PC-3 (cell line): ENCODE measurements at regions not wholly inside any gene's neighbourhood (a gene's known extent, or its start where the extent isn't known, plus 50 kb on each side); places are given as distances from the start of the nearest gene placed in this dataset.
A peak's percentile ranks its signal among the peaks of the same experiment; 100 is the strongest.

ENCODE experiments used
- ATAC-seq: fragments of 200-7000 bp; cut with Tn5 transposase; 2 replicates; pipeline ENCODE4 v1.9.1; 2020; ENCODE audit warnings: mild to moderate bottlenecking, moderate library complexity
- BruUV-seq: library from RNA; stranded (reverse); fragments of 400-500 nt; replicated peaks from 2 replicates; lab custom pipeline; 2021; lab: Mats Ljungman, UMichigan
- CTCF ChIA-PET: fragments of 300-600 bp; sonication (Branson Sonifier 250); formaldehyde crosslinking; loops from one replicate; lab custom pipeline; 2022; ENCODE audit warnings: antibody characterized with exemption; lab: Charles Lee
- POLR2A ChIA-PET: fragments of 300-600 bp; sonication (Branson Sonifier 250); formaldehyde crosslinking; loops from one replicate; lab custom pipeline; 2022; ENCODE audit warnings: antibody characterized with exemption; ENCODE audit not compliant: unreplicated experiment; lab: Charles Lee
- DNase-seq: peaks from one replicate; pipeline ENCODE4 v3.0.0-alpha.2; 2015
- H2AFZ ChIP-seq: fragments of 300-600 bp; sonication (generic); 2 replicates; pipeline ENCODE4 v1.6.0; 2016; ENCODE audit warnings: antibody characterized with exemption, low read length
- H3F3A ChIP-seq: fragments of 300-600 bp; sonication (generic); one replicate; pipeline ENCODE4 v1.6.0; 2017; ENCODE audit warnings: antibody characterized with exemption, low read length, control low read depth, mild to moderate bottlenecking; ENCODE audit not compliant: unreplicated experiment
- H3K27ac ChIP-seq: fragments of 300-600 bp; sonication (generic); 2 replicates; pipeline ENCODE4 v1.5.1; 2016; ENCODE audit warnings: mild to moderate bottlenecking, low read length
- H3K27me3 ChIP-seq: fragments of 300-600 bp; sonication (generic); 2 replicates; pipeline ENCODE4 v1.6.1; 2016; ENCODE audit warnings: low read length, mixed read lengths
- H3K36me3 ChIP-seq: fragments of 300-600 bp; sonication (generic); 2 replicates; pipeline ENCODE4 v1.6.1; 2016; ENCODE audit warnings: low read depth, mixed run types, low read length, mixed read lengths
- H3K4me1 ChIP-seq: fragments of 300-600 bp; sonication (generic); 2 replicates; pipeline ENCODE4 v1.5.1; 2016; ENCODE audit warnings: low read length; ENCODE audit not compliant: insufficient read depth
- H3K4me2 ChIP-seq: fragments of 300-600 bp; sonication (generic); 2 replicates; pipeline ENCODE4 v1.6.0; 2016; ENCODE audit warnings: low read length
- H3K4me3 ChIP-seq: fragments of 300-600 bp; sonication (generic); 2 replicates; pipeline ENCODE4 v1.5.1; 2016; ENCODE audit warnings: mild to moderate bottlenecking, low read length, mixed read lengths
- H3K79me2 ChIP-seq: fragments of 300-600 bp; sonication (generic); 2 replicates; pipeline ENCODE4 v1.6.1; 2017; ENCODE audit warnings: low read length, mixed read lengths
- H3K9ac ChIP-seq: fragments of 300-600 bp; sonication (generic); 2 replicates; pipeline ENCODE4 v1.6.0; 2016; ENCODE audit warnings: mild to moderate bottlenecking, low read length
- H3K9me2 ChIP-seq: fragments of 300-600 bp; sonication (generic); replicated peaks from 2 replicates; pipeline ENCODE4 v1.6.1; 2016; ENCODE audit warnings: mixed run types, low read length, mixed read lengths
- H3K9me3 ChIP-seq: fragments of 300-600 bp; sonication (generic); 2 replicates; pipeline ENCODE4 v1.6.1; 2016; ENCODE audit warnings: low read length, mixed read lengths
- H4K20me1 ChIP-seq: fragments of 300-600 bp; sonication (generic); 2 replicates; pipeline ENCODE4 v1.6.1; 2016; ENCODE audit warnings: low read length, mixed read lengths
- CTCF ChIP-seq: fragments of 300-600 bp; sonication (generic); conservative IDR thresholded peaks from 2 replicates; pipeline ENCODE4 v1.5.1; 2017; ENCODE audit warnings: antibody characterized with exemption, low read depth, mild to moderate bottlenecking, low read length
- EZH2 ChIP-seq: fragments of 300-600 bp; sonication (generic); IDR thresholded peaks from one replicate; pipeline ENCODE4 v1.6.1; 2017; ENCODE audit warnings: antibody characterized with exemption, mild to moderate bottlenecking, low read length; ENCODE audit not compliant: unreplicated experiment
- EZH2phosphoT487 ChIP-seq: fragments of 300-600 bp; sonication (generic); IDR thresholded peaks from 2 replicates; pipeline ENCODE4 v1.6.1; 2018; ENCODE audit warnings: mild to moderate bottlenecking, antibody characterized with exemption, low read length, borderline replicate concordance
- intact Hi-C: fragments of 100-400 bp; cut with micrococcal nuclease; formaldehyde crosslinking; loops from 2 replicates; pipeline ENCODE4 v1.9.0; 2023

GRCh38 chr2:142670362-142670761, 207.1 kb upstream of the KYNU start:
- Histone ChIP-seq H3K79me2 (no peaks in the 10 kb centered on the region), H3F3A (no peaks in the 10 kb centered on the region), H3K9me3 (no peaks in the 10 kb centered on the region), H3K27me3 (no peaks in the 10 kb centered on the region), H3K36me3 (no peaks in the 10 kb centered on the region), H3K9ac (no peak overlapping the region), H4K20me1 (no peaks in the 10 kb centered on the region), H3K4me2 (no peak overlapping the region), H3K4me3 (no peak overlapping the region), H3K27ac (no peak overlapping the region), H3K9me2 (no peaks in the 10 kb centered on the region), H3K4me1 (no peaks in the 10 kb centered on the region), H2AFZ (no peak overlapping the region)
- ChIA-PET POLR2A (interaction anchor here (0.6 kb wide), 1 partner anchor 712 kb away, joined by 4 read pairs; no protein-coding TSS in a partner anchor), CTCF (no interaction called here)
- intact Hi-C loops = no loop called here
- ATAC-seq = no peak
- BruUV-seq = no TSS peak
- DNase-seq = no peak
- TF ChIP-seq CTCF = no peak

- no peaks in the 10 kb centered on the region for H3F3A ChIP-seq
- H2AFZ ChIP-seq = peak overlapping the region; percentile 9; the same call in 1 of the 2 replicates
- intact Hi-C loops = no loop called here
- H3K36me3 ChIP-seq = no peaks in the 10 kb centered on the region
- TF ChIP-seq EZH2phosphoT487 = no peak
- TF ChIP-seq EZH2 = no peak
- no peak for TF ChIP-seq CTCF
- H3K4me3 ChIP-seq = no peak overlapping the region
- ChIA-PET POLR2A (no interaction called here), CTCF (no interaction called here)
- DNase-seq (peak; percentile 44), ATAC-seq (no peak)
- H3K9ac ChIP-seq = no peak overlapping the region
- H3K27ac ChIP-seq = no peak overlapping the region
- H3K9me3 ChIP-seq = no peaks in the 10 kb centered on the region
- no peaks in the 10 kb centered on the region for H4K20me1 ChIP-seq
- no peaks in the 10 kb centered on the region for H3K9me2 ChIP-seq
- no TSS peak for BruUV-seq
- H3K4me2 ChIP-seq = peak overlapping the region; percentile 6; the same call in 1 of the 2 replicates
- H3K4me1 ChIP-seq = no peaks in the 10 kb centered on the region
- no peaks in the 10 kb centered on the region for H3K79me2 ChIP-seq
- H3K27me3 ChIP-seq = no peaks in the 10 kb centered on the region
Observed at GRCh38 chr2:142668420-142668819, 209.0 kb upstream of the KYNU start.

GRCh38 chr2:142665241-142665640, 212.2 kb upstream of the KYNU start:
- CTCF ChIA-PET = no interaction called here
- no peaks in the 10 kb centered on the region for H3K4me1 ChIP-seq
- no peaks in the 10 kb centered on the region for H3K9me3 ChIP-seq
- ATAC-seq = no peak
- POLR2A ChIA-PET = no interaction called here
- no peaks in the 10 kb centered on the region for H3K79me2 ChIP-seq
- no TSS peak for BruUV-seq
- no peaks in the 10 kb centered on the region for H3K36me3 ChIP-seq
- H3K4me3 ChIP-seq = no peak overlapping the region
- intact Hi-C loops = no loop called here
- no peak overlapping the region for H3K4me2 ChIP-seq
- no peak overlapping the region for H3K9ac ChIP-seq
- no peak for DNase-seq
- H3K27ac ChIP-seq = no peak overlapping the region
- no peak for TF ChIP-seq EZH2phosphoT487
- TF ChIP-seq CTCF = no peak
- no peak for TF ChIP-seq EZH2
- H3K27me3 ChIP-seq = no peaks in the 10 kb centered on the region
- no peaks in the 10 kb centered on the region for H4K20me1 ChIP-seq
- H3F3A ChIP-seq = no peaks in the 10 kb centered on the region
- no peak overlapping the region for H2AFZ ChIP-seq
- no peaks in the 10 kb centered on the region for H3K9me2 ChIP-seq
